Duodenal mucosa (tissue), 2 donors: ENCODE measurements at regions not wholly inside any gene's neighbourhood (a gene's known extent, or its start where the extent isn't known, plus 50 kb on each side); places are given as distances from the start of the nearest gene placed in this dataset.
"Not testable (repeated sequence)": the region's sequence is repeated elsewhere in the genome, so short reads cannot be mapped to it uniquely, and the experiment has no call there.

Source experiments
- H3K27ac ChIP-seq: one replicate; pipeline ENCODE4 v1.7.0; 2013; ENCODE audit warnings: low read depth, low read length
- H3K27me3 ChIP-seq, 2 donors: one replicate each; pipeline ENCODE4 v1.7.0; 2013; ENCODE audit warnings: low read length in 2 of 2, control low read depth in 1 of 2; ENCODE audit not compliant: insufficient read depth in 2 of 2, control insufficient read depth in 1 of 2
- H3K36me3 ChIP-seq, 2 donors: one replicate each; pipeline ENCODE4 v1.7.0; 2013; ENCODE audit warnings: low read length in 2 of 2, control low read depth in 1 of 2; ENCODE audit not compliant: insufficient read depth in 2 of 2, control insufficient read depth in 1 of 2
- H3K4me1 ChIP-seq, 2 donors: one replicate each; pipeline ENCODE4 v1.7.0; 2013; ENCODE audit warnings: low read length in 2 of 2, control low read depth in 1 of 2; ENCODE audit not compliant: insufficient read depth in 2 of 2, control insufficient read depth in 1 of 2
- H3K4me3 ChIP-seq, 2 donors: one replicate each; pipeline ENCODE4 v1.7.0; 2013; ENCODE audit warnings: low read length in 2 of 2, low read depth in 1 of 2
- H3K9ac ChIP-seq, 2 donors: one replicate each; pipeline ENCODE4 v1.7.0; 2013; ENCODE audit warnings: low read length in 2 of 2, low read depth in 1 of 2
- H3K9me3 ChIP-seq, 2 donors: one replicate each; pipeline ENCODE4 v1.7.0; 2013; ENCODE audit warnings: low read length in 2 of 2, control low read depth in 1 of 2; ENCODE audit not compliant: control insufficient read depth in 1 of 2

DNA sequence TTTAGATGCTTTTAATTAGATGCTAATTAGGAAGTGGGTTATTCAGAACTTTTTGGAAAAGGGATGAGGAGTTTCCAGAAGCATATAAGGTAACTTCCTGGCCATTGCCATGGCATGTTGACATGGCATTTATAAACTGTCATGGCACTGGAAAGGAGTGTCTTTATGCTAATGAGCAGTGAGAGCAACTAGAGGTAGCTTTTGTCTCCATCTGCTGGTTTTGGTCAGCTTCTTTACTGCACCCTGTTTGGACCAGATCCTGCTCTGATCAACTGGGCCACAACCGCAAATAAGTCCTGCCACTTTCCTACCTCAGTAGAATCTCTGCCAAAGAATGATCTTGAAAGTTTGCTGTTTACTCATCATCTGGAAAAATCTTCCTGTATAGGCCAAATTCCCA is 193.6 kb downstream of the FAM72C start:
- H3K27me3 ChIP-seq, H3K4me3 ChIP-seq, H3K9me3 ChIP-seq, H3K9ac ChIP-seq, H3K36me3 ChIP-seq, H3K4me1 ChIP-seq, H3K27ac ChIP-seq: not testable (repeated sequence)

DNA sequence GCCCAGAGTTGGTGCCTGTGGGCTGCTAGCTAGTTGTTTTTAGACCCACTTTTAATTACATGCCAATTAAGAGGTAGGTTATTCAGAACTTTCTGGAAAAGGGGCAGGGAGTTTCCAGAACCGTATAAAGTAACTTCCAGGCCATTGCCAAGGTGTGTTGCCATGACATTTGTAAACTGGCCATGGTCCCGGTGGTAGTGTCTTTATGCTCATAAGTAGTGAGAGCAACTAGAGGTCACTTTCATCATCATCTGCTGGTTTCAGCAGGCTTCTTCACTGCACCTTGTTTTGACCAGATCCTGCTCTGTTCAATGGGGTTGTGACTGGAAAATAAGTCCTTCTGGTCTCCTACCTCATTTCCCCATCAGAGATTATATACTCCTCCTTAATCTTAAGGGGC is 207.0 kb downstream of the FAM72C start:
- not testable (repeated sequence) for H3K4me1 ChIP-seq, H3K4me3 ChIP-seq, H3K36me3 ChIP-seq, H3K27ac ChIP-seq, H3K9me3 ChIP-seq, H3K9ac ChIP-seq, H3K27me3 ChIP-seq

DNA sequence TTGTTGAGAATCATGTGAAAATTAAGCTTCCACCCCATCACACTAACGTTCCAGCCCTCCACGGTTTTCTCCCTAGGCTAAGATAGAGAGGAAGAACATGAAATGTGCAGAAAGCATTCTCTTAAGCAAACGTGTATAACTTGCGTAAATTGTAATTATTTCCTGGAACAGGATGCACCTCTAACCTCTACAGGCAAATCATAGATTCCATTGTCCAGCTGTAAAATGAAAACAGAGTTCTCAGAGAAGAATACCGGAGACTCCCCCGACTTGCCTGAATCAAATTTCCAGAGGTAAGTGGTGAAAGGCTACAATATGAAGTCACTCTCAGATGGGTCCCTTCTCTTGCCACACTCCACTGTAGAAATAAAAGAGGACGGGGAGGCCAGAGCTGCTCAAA is 211.4 kb downstream of the FAM72C start:
- not testable (repeated sequence) for H3K4me1 ChIP-seq, H3K9ac ChIP-seq, H3K27me3 ChIP-seq, H3K9me3 ChIP-seq, H3K27ac ChIP-seq, H3K36me3 ChIP-seq, H3K4me3 ChIP-seq

DNA sequence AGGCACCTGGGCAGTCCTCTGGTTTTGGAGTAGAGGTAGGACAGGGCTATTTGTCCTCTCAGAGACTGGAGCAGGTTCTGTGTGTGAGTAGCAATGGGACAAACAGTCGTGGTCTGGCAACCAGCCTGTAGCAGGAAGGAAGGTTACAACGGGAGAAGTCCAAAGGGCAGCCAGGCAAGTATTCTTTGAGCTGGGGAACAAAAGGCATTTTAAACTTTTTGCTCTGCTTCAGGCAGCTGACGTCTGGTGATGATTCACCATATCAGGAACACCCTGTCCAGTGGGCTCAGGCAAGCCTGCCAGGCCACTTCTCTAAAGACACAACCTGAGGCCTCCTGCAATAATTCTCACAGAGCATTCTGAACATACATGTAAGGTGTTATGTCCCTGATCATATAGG is 215.8 kb downstream of the FAM72C start:
- H3K27ac ChIP-seq, H3K36me3 ChIP-seq, H3K4me1 ChIP-seq, H3K9ac ChIP-seq, H3K27me3 ChIP-seq, H3K9me3 ChIP-seq, H3K4me3 ChIP-seq: not testable (repeated sequence)

DNA sequence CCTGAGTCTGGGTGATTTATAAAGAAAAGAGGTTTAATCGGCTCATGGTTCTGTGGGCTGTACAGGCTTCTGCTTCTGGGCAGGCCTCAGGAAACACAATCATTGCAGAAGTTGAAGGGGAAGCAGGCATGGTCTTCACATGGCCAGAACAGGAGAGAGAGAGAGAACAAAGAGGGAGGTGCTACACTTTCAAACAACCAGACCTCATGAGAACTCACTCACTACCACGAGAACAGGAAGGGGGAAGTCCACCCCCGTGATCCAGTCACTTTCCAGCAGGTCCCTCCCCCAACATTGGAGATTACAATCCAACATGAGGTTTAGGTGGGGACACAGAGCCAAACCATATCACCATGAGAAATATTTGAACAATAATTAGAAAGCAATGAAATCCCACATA is 222.9 kb downstream of the FAM72C start:
- no peak overlapping the region for H3K27ac ChIP-seq
- no peaks in the 10 kb centered on the region for H3K27me3 ChIP-seq
- H3K9me3 ChIP-seq: no peaks in the 10 kb centered on the region
- H3K4me3 ChIP-seq: no peak overlapping the region
- no peaks in the 10 kb centered on the region for H3K4me1 ChIP-seq
- H3K36me3 ChIP-seq: no peaks in the 10 kb centered on the region
- H3K9ac ChIP-seq: no peak overlapping the region

DNA sequence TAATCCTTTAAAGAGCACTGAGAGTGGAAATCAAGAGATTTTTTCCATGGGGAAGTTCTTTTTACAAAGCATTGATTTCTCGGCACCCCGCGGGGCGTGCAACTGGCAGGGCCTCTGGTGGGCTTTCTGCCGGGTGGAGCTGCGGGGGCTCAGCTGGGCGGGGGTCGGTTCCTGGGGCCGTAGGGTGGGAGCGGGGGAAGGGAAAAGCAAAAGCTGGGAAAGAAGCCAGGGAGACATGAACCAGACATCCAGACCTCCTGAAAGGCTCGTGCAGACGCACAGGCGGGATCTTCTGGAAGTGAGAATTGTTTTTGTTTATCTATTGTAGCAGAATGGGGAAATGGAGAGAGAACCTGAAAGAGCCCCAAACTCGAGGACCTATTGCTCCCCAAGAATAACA is 235.2 kb downstream of the FAM72C start:
- Histone ChIP-seq H3K27me3 (no peaks in the 10 kb centered on the region), H3K9me3 (no peaks in the 10 kb centered on the region), H3K4me3 (peak overlapping the region; percentile 23 to 45), H3K4me1 (no peaks in the 10 kb centered on the region), H3K9ac (no peak overlapping the region), H3K36me3 (no peaks in the 10 kb centered on the region), H3K27ac (no peak overlapping the region)

DNA sequence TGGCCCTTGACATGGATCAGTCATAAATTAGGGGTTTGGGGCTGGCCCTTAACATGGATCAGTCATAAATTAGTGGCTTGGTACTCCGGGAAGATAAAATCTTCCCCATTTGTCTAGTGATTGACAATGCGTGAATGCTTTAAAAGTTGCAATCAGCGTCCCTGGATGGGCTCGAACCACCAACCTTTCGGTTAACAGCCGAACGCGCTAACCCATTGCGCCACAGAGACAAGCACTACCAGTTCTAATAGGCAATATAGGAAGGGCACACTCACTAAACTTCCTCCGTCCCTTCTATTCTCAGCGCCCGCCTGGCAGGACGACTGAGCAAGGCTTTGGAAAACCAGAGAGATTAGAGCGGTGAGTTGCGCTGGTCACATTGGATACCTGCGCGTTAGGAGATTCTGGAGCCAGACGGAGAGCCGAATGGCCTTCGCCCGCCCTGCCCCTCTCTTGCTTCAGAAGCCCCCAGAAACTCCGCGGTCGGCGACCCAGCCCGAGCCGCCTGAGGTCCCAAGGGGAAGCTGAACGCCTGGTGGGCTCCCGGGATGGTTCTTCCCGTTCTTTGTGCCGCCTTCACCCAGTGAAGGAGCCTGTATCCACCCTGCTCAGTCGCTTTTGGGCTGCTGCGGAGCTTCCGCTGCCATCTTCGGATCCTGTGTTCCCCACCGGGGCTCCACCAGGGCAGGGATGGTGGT is 235.9 kb downstream of the FAM72C start:
- Histone ChIP-seq H3K27me3 (no peaks in the 10 kb centered on the region), H3K9me3 (no peaks in the 10 kb centered on the region), H3K4me1 (no peaks in the 10 kb centered on the region), H3K27ac (no peak overlapping the region), H3K4me3 (peak overlapping the region; percentile 23 to 45), H3K9ac (no peak overlapping the region), H3K36me3 (no peaks in the 10 kb centered on the region)

DNA sequence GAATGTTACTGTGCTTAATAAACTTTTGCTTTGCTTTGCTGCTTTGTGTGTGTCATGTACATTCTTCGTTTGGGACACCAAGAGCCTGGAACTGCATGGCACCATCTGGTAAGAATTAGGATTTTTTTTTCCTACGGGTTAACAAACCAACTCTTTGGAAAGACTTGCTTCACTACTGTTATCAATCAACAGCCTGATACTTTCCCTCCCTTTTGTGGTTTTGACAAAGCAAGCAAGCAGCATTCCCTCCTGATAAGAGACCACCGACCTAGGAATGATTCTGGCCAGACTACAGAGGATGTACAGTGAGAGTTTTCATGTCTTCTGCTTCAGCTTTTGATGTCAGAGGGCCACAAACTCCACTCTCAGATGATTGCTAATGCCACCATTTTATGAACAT is 237.5 kb downstream of the FAM72C start:
- H3K4me1 ChIP-seq, H3K27ac ChIP-seq, H3K27me3 ChIP-seq, H3K4me3 ChIP-seq, H3K9ac ChIP-seq, H3K9me3 ChIP-seq, H3K36me3 ChIP-seq: not testable (repeated sequence)

DNA sequence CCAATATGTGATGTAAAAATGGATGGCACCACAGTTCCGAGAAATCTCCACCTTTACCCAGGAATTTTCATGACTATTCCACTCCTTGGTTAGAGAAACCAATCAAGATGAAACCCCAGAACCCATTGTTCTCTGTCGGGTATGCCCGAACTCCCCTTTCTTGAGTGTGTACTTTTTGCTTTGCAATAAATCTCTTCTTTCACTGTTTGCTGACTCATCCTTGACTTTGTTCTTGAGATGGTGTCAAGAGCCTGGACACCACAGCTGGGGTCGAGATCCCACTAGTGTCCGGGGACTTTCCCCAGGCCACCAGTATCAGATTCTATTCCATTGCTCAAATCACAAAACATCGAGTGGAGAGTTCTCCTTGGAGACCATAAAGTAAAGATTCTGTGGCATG is 240.9 kb downstream of the FAM72C start:
- H3K9ac ChIP-seq, H3K36me3 ChIP-seq, H3K4me1 ChIP-seq, H3K27me3 ChIP-seq, H3K4me3 ChIP-seq, H3K9me3 ChIP-seq, H3K27ac ChIP-seq: not testable (repeated sequence)

DNA sequence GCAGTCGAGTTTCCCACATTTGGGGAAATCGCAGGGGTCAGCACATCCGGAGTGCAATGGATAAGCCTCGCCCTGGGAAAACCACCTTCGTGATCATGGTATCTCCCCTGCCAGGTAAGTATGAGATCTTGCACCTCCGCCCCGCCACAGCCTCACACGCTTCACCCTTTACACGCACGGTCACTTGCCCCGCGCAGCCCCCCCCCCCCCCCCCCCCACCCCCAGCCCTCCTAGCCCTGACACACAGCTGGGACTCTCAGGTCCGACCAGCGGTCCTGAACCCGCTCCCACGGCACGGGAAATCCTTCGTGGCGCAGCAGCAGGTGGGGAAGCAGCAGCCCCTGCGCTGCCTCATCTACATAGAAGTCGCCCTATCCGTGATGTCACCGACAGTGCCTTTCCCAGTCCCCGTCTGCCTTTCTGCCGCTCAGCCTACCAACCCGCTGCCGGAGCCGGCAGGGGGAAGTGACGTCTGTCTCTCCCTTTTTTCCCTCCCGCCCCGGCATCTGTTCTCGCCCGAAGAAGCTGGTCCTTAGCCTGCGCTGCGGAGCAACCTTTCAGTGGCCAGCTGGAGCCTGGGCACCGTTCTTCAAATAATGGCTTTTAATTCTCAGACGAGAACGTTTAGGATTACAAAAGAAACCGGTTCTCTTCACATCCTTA is 242.2 kb downstream of the FAM72C start:
- H3K36me3 ChIP-seq, H3K27me3 ChIP-seq, H3K4me1 ChIP-seq, H3K4me3 ChIP-seq, H3K9me3 ChIP-seq, H3K27ac ChIP-seq, H3K9ac ChIP-seq: not testable (repeated sequence)
